Hypothalamus (tissue), 51 donors: ENCODE measurements at regions not wholly inside any gene's neighbourhood (a gene's known extent, or its start where the extent isn't known, plus 50 kb on each side); places are given as distances from the start of the nearest gene placed in this dataset.

ENCODE experiments used
- DNase-seq, 51 donors: peaks; one replicate each; lab custom pipeline; 2025; lab: John Stamatoyannopoulos, UW

DNA sequence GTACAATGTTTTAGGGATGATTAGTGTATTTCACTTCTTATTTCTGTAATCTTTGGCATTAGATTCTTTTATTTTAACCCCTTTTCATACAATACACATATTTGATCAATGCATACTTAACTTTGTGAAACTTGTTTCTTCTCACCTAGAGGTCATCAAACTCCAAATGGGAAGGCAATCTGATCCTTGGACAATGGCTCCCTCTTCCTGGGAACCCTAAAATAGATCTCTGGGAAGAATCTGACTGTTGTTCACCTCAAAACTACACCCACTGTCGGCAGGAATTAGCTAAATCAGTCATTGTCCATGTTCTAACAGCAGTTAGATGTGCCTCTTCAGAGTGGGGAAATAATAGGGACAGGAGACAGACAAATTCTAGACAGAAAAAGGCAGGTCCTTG lies 707.4 kb upstream of the CHORDC1 start:
- DNase-seq = no peak

GRCh38 chr11:90919332-90919731 lies 696.5 kb upstream of the CHORDC1 start:
- DNase-seq = no peak

- DNase-seq = no peak
Observed at GRCh38 chr11:90916706-90917105, 693.9 kb upstream of the CHORDC1 start.

DNA sequence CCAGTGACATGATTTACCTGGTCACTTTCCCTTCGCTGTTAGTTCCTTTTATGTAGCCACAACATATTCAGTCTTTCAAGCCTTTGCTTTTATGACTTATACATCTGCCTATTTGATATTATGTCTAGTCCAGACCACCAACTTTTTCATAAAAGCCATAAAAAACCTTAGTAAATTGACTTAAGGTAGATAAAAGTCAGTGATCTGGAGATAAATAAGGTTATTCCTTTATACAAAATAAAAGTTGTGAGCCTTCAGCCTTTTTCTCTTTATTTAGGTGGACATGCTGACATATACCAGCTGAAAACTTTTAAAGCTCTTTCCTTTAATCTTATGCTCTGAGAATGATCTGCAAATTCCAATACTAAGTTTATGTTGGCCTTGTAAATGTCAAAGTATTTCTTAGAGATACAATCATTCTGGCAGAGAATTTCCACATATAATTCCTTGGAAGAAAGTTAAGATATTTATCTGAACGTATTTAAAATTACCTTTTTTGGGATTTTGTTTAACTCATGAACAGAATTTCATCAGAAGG lies 690.4 kb upstream of the CHORDC1 start:
- DNase-seq = no peak

GRCh38 chr11:90912631-90913030 lies 689.8 kb upstream of the CHORDC1 start:
- DNase-seq = no peak

DNA sequence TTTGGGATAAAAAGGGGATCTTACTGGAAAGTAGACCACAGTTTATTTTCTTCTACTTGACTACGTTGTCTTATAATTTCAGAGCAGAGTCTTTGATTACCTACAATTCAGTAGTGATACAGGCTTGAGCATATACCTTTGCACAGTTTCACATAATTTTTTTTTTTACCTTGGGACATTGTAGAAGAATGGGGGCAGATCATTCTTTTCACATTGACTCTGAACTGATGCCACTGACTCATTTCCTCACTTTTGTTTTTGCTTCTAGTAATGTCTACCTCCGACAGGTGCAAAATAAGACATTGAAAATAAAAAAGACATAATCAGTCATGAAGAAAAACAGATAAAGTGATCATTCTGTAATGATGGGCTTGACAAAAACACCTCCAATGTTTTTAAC lies 688.3 kb upstream of the CHORDC1 start:
- DNase-seq = no peak

DNA sequence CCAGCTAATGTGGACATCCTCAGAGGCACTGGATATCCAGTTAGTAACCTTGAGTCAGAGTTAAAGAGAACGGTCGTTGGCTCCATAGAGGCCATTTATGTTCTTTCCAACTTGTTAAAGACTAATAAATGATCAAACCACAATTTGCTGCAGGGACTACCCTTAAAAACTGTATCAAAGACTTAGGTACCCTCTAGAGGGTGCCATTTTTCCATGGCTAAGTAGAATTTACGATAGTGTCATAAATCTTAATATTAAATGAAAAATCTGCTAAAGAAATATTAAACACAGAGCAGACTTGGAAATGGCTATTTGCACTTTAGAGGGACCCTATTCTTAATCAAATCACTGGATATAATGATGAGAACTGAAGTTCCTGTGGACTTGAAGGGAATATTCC lies 685.2 kb upstream of the CHORDC1 start:
- DNase-seq = no peak

DNA sequence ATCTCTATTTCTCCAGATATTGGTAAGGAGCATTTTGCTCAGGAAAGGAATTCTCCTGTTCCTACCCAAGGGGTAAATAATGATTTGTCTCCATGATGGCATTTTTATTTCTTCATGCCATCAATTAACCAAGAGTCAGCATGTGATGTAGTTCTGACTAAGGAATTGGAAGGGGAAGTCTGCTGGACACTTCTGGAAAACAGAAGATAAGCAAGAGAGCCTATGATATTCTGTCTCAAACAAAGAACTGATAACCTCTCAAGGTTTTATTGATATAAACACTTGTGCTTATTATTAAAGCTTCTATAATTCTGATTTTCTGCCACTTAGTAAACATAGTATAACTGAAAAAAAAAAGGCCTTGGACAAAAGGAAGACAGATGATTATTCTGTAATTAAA lies 673.0 kb upstream of the CHORDC1 start:
- no peak for DNase-seq

DNA sequence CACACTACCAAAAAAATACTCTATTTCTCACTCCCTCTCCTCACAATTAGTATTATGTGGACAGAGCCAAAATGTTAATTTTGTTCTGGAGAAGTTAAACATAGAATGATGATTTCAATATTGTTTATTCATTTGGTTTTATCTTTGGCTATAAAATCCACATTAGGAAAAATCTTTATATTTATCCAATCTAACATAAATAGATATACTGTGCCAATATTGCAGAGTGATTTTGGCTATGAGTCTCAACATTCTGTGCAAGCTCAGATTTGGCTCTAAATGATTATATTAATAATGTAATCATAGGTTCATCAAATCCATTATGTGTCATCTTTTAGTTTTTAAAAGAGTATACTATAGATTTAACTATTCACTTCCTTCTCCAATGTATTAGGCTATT lies 667.5 kb upstream of the CHORDC1 start:
- DNase-seq = no peak

DNA sequence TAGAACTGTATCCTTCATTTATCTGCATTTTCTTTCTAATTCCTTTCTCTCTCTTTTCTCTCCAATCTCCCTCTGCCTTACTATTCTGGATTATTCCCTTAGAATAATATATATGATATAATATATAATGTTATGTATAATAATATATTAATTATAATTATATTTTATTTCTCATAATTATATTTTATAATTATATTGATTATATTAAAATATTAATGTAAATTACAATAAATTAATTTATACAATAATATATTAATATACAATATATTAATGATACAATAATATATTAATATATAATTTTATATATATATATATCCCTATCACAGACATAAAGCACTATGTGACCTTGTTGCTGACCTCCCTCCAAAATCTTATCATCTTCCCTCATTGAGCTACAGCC lies 661.3 kb upstream of the CHORDC1 start:
- DNase-seq = no peak

GRCh38 chr11:90874986-90875385 lies 652.1 kb upstream of the CHORDC1 start:
- no peak for DNase-seq

DNA sequence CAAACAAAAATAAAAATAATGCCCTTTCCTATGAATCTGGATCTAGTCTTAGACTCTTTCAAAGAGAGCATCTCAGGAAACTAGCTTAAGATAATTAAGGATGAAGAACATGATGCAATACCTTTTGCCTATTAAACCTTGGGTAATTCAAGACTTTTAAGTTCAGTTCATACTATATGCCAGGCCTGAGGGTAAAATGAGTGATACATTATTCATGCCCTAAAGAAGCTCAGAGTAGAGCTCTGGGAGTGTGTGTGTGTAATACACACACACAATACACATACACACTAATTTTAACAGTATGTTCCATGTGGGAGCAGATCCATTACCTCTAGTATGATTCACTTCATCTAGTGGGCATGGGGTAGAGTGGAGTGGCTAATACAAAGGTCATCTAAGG lies 651.4 kb upstream of the CHORDC1 start:
- no peak for DNase-seq

DNA sequence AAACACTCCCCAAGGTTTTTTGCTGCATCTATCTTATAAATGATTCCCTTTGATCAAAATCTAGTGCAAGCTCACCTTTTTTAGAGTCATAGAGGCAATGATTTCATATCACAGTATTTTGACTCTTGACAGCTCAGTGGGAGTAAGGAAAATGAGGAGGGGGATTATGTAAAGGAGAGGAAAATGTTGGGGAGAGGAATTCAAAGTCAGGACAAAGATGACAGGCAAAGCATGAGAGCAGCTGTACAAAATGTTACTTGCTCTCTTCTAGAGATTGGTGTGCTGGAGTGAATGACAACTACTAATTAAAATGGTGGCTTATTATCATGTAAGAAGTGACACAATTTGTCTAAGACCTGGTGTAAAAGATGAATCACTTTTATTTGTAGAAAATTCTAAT lies 644.6 kb upstream of the CHORDC1 start:
- DNase-seq = no peak

DNA sequence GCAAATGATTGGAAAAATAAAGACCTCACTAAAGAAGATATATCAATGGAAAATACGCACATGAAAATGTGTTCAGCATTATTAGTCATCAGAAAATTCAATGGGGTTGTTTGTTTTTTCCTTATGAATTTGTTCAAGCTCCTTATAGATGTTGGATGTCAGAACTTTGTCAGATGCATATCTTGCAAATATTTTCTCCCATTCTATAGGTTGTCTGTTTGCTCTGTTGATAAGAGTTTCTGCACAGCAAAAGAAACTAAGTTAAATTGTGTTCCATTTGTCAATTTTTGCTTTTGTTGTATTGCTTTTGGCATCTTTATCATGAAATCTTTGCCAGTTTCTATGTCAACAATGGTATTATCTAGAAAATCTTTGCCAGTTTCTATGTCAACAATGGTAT lies 633.9 kb upstream of the CHORDC1 start:
- DNase-seq = no peak

GRCh38 chr11:90855531-90855930 lies 632.7 kb upstream of the CHORDC1 start:
- no peak for DNase-seq

DNA sequence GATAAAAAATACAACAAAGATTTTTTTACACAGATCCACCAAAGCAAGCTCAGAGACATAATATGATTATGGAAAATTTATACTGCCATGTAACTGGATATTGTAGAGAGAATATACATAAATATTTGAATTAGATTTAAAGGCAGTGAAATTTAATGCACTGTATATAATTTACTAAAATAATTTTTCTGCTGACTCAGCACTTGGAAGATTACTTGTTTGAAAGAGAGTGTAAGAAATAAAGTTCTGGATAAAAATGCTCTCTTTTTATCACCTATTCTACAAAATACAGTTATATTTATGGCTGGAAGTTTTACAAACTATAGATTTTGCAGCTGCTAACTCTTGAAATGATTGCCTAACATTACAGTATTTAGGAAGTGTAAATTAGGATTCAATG lies 628.3 kb upstream of the CHORDC1 start:
- DNase-seq = no peak

DNA sequence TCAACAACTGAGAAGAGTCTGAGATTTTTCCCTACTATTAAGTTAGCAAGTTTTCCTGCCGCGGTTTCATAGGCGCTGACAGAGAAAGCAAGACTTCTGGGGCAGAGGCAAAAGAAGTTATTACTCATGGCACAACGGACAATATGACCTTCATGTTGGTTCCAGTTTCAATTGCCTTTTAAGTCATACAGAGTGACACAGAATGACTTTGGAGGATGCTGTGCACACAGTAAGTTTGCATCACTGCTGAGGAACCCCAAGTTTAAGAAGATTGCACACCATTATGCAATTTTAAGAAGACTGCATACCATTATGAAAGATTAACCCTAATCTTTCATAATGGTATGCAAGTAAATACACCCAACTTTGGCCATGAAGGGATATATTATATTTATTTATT lies 626.5 kb upstream of the CHORDC1 start:
- no peak for DNase-seq

DNA sequence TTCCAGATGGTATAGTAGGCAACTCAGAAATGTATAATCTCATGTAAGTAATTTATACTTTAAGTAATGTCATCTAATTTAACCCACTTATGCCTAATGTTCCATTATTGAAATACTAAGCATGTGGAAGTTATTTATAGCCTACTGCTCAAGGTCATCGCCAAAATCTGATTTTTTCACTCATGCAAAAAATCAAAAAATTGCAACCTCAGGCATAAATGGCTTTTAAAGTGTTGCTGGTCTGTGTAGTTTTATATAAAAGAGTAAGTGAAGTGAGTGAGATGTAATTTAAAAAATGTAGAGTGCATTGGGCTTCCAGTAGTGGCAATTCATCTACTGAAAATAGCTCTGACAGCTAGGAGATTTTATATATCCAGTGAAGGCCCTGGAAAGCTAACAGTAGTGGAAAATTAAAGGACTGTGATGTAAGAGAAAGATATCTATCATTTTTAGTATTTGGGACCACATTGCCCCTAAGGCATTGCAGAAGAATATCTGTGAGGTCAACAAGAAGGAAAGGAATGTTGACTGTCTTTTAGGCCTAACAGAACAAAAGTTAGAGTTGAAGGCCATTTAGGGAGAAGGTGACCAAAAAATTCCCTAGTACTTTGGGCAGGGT lies 624.5 kb upstream of the CHORDC1 start:
- DNase-seq = no peak

- DNase-seq = no peak
Observed at GRCh38 chr11:90846628-90847027, 623.8 kb upstream of the CHORDC1 start.

GRCh38 chr11:90845799-90846198 lies 623.0 kb upstream of the CHORDC1 start:
- DNase-seq = no peak

GRCh38 chr11:90845126-90845525 lies 622.3 kb upstream of the CHORDC1 start:
- no peak for DNase-seq

- DNase-seq = no peak
Observed at GRCh38 chr11:90844041-90844440, 621.2 kb upstream of the CHORDC1 start.

DNA sequence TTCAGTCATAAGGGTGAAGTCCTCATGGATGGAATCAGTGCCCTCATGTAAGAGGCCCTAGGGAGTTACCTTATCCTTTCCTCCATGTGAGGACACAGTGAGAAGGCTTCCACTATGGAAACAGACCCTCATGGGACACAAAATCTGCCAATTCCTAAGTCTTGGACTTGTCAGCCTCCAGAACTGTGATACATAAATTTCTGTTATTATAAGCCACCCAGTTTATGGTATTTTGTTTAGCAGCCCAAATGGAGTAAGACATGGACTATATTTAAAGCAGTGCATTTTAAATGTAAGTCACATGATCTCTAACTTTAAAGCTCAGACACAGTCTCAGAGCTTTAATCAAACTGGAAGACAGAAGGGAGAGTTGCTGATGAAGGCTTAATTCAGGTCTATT lies 619.8 kb upstream of the CHORDC1 start:
- DNase-seq = no peak
